Central memory CD8-positive, alpha-beta T cell (primary cell): ENCODE measurements at regions not wholly inside any gene's neighbourhood (a gene's known extent, or its start where the extent isn't known, plus 50 kb on each side); places are given as distances from the start of the nearest gene placed in this dataset.

Experiments
- ATAC-seq: fragments of 150-1000 bp; cut with Tn5 transposase; replicated peaks from 2 replicates; pipeline ENCODE4 v1.10.0; 2022; ENCODE audit warnings: mild to moderate bottlenecking, moderate FRiP score, moderate number of reproducible peaks; ENCODE audit not compliant: poor library complexity, severe bottlenecking; ENCODE audit errors: extremely low read depth
- DNase-seq, 2 donors: peaks; one replicate each; pipeline ENCODE4 v3.0.0; 2021; ENCODE audit warnings: low spot score in 2 of 2
- H3K27ac Mint-ChIP-seq: one replicate; pipeline ENCODE4 v1.8.0; 2022; ENCODE audit warnings: low read depth, mild to moderate bottlenecking, moderate library complexity, mixed read lengths
- H3K27me3 Mint-ChIP-seq: one replicate; pipeline ENCODE4 v1.8.0; 2022; ENCODE audit warnings: mixed read lengths
- H3K36me3 Mint-ChIP-seq: one replicate; pipeline ENCODE4 v1.8.0; 2022; ENCODE audit warnings: mild to moderate bottlenecking, moderate library complexity, mixed read lengths; ENCODE audit not compliant: insufficient read depth
- H3K4me1 Mint-ChIP-seq: one replicate; pipeline ENCODE4 v1.8.0; 2022; ENCODE audit warnings: mixed read lengths
- H3K4me3 Mint-ChIP-seq: one replicate; pipeline ENCODE4 v1.8.0; 2022; ENCODE audit warnings: mild to moderate bottlenecking, moderate library complexity, mixed read lengths
- H3K9me3 Mint-ChIP-seq: one replicate; pipeline ENCODE4 v1.8.0; 2022; ENCODE audit warnings: mixed read lengths

- Mint-ChIP-seq H3K27ac (no peak overlapping the region), H3K9me3 (peaks cover 30% of the 10 kb centered on the region), H3K36me3 (no peaks in the 10 kb centered on the region), H3K27me3 (no peaks in the 10 kb centered on the region), H3K4me1 (no peaks in the 10 kb centered on the region), H3K4me3 (no peak overlapping the region)
- DNase-seq (no peak), ATAC-seq (no peak)
These were observed 574.3 kb downstream of the TCERG1L start for GRCh38 chr10:130737186-130737585.

GRCh38 chr10:130737621-130738020 lies 573.9 kb downstream of the TCERG1L start:
- no peaks in the 10 kb centered on the region for H3K27me3 Mint-ChIP-seq
- H3K27ac Mint-ChIP-seq, result no peak overlapping the region
- DNase-seq (no peak), ATAC-seq (no peak)
- H3K4me3 Mint-ChIP-seq, result no peak overlapping the region
- H3K9me3 Mint-ChIP-seq, result peaks cover 30% of the 10 kb centered on the region
- no peaks in the 10 kb centered on the region for H3K4me1 Mint-ChIP-seq
- no peaks in the 10 kb centered on the region for H3K36me3 Mint-ChIP-seq

GRCh38 chr10:130739016-130739756 lies 572.3 kb downstream of the TCERG1L start:
- no peaks in the 10 kb centered on the region for H3K36me3 Mint-ChIP-seq
- H3K27ac Mint-ChIP-seq, result no peak overlapping the region
- H3K4me1 Mint-ChIP-seq, result no peaks in the 10 kb centered on the region
- no peak overlapping the region for H3K4me3 Mint-ChIP-seq
- DNase-seq (no peak), ATAC-seq (no peak)
- no peaks in the 10 kb centered on the region for H3K27me3 Mint-ChIP-seq
- H3K9me3 Mint-ChIP-seq, result peaks cover 28% of the 10 kb centered on the region

GRCh38 chr10:130739757-130740145 lies 571.8 kb downstream of the TCERG1L start:
- Mint-ChIP-seq H3K27ac (no peak overlapping the region), H3K9me3 (peaks cover 22% of the 10 kb centered on the region), H3K36me3 (no peaks in the 10 kb centered on the region), H3K4me3 (no peak overlapping the region), H3K4me1 (no peaks in the 10 kb centered on the region), H3K27me3 (no peaks in the 10 kb centered on the region)
- DNase-seq (no peak), ATAC-seq (no peak)

GRCh38 chr10:130740166-130740565 lies 571.4 kb downstream of the TCERG1L start:
- Mint-ChIP-seq H3K27me3 (no peaks in the 10 kb centered on the region), H3K4me3 (no peak overlapping the region)
- ATAC-seq, result no peak

GRCh38 chr10:130740915-130741750 lies 570.4 kb downstream of the TCERG1L start:
- no peak overlapping the region for H3K27ac Mint-ChIP-seq
- no peaks in the 10 kb centered on the region for H3K36me3 Mint-ChIP-seq
- H3K4me1 Mint-ChIP-seq, result no peaks in the 10 kb centered on the region
- ATAC-seq, result no peak
- H3K4me3 Mint-ChIP-seq, result no peak overlapping the region
- no peaks in the 10 kb centered on the region for H3K27me3 Mint-ChIP-seq
- no peak for DNase-seq
- peaks cover 11% of the 10 kb centered on the region for H3K9me3 Mint-ChIP-seq

More at GRCh38 chr10:130740166-130740565, 571.4 kb downstream of the TCERG1L start:
- DNase-seq, result no peak
- no peaks in the 10 kb centered on the region for H3K4me1 Mint-ChIP-seq
- no peaks in the 10 kb centered on the region for H3K36me3 Mint-ChIP-seq
- peaks cover 18% of the 10 kb centered on the region for H3K9me3 Mint-ChIP-seq
- H3K27ac Mint-ChIP-seq, result no peak overlapping the region

GRCh38 chr10:130741901-130742855 lies 569.3 kb downstream of the TCERG1L start:
- ATAC-seq, result no peak
- H3K4me1 Mint-ChIP-seq, result no peaks in the 10 kb centered on the region
- no peaks in the 10 kb centered on the region for H3K27me3 Mint-ChIP-seq
- H3K9me3 Mint-ChIP-seq, result peaks cover 11% of the 10 kb centered on the region
- H3K27ac Mint-ChIP-seq, result no peak overlapping the region
- no peaks in the 10 kb centered on the region for H3K36me3 Mint-ChIP-seq
- no peak for DNase-seq
- H3K4me3 Mint-ChIP-seq, result no peak overlapping the region

- DNase-seq, result no peak
- ATAC-seq, result no peak
These were observed 568.4 kb downstream of the TCERG1L start for GRCh38 chr10:130742941-130743675.

GRCh38 chr10:130743751-130744271 lies 567.7 kb downstream of the TCERG1L start:
- no peak overlapping the region for H3K4me3 Mint-ChIP-seq
- ATAC-seq, result no peak
- peaks cover 4% of the 10 kb centered on the region for H3K9me3 Mint-ChIP-seq
- H3K27ac Mint-ChIP-seq, result no peak overlapping the region
- H3K4me1 Mint-ChIP-seq, result no peaks in the 10 kb centered on the region
- no peaks in the 10 kb centered on the region for H3K27me3 Mint-ChIP-seq
- H3K36me3 Mint-ChIP-seq, result no peaks in the 10 kb centered on the region
- no peak for DNase-seq

More at GRCh38 chr10:130742941-130743675, 568.4 kb downstream of the TCERG1L start:
- Mint-ChIP-seq H3K36me3 (no peaks in the 10 kb centered on the region), H3K27me3 (no peaks in the 10 kb centered on the region), H3K4me1 (no peaks in the 10 kb centered on the region), H3K27ac (no peak overlapping the region), H3K9me3 (peaks cover 7% of the 10 kb centered on the region), H3K4me3 (no peak overlapping the region)

GRCh38 chr10:130744631-130745030 lies 566.9 kb downstream of the TCERG1L start:
- ATAC-seq (no peak), DNase-seq (no peak)
- H3K4me1 Mint-ChIP-seq, result no peaks in the 10 kb centered on the region
- H3K4me3 Mint-ChIP-seq, result no peak overlapping the region
- no peaks in the 10 kb centered on the region for H3K36me3 Mint-ChIP-seq
- no peaks in the 10 kb centered on the region for H3K27me3 Mint-ChIP-seq
- no peak overlapping the region for H3K27ac Mint-ChIP-seq
- no peaks in the 10 kb centered on the region for H3K9me3 Mint-ChIP-seq

- no peaks in the 10 kb centered on the region for H3K4me1 Mint-ChIP-seq
- H3K27me3 Mint-ChIP-seq, result no peaks in the 10 kb centered on the region
- DNase-seq (no peak), ATAC-seq (no peak)
- no peak overlapping the region for H3K4me3 Mint-ChIP-seq
- H3K9me3 Mint-ChIP-seq, result no peaks in the 10 kb centered on the region
- H3K36me3 Mint-ChIP-seq, result no peaks in the 10 kb centered on the region
- no peak overlapping the region for H3K27ac Mint-ChIP-seq
These were observed 566.3 kb downstream of the TCERG1L start for GRCh38 chr10:130745251-130745650.
